SK-N-SH treated with all-trans-retinoic acid at 6 μM for 48 hours (cell line): ENCODE measurements at regions not wholly inside any gene's neighbourhood (a gene's known extent, or its start where the extent isn't known, plus 50 kb on each side); places are given as distances from the start of the nearest gene placed in this dataset.

Source experiments
- ATAC-seq: fragments of 200-7000 bp; cut with Tn5 transposase; 3 replicates; pipeline ENCODE4 v1.9.1; 2020; ENCODE audit warnings: mild to moderate bottlenecking, moderate library complexity
- ARNTL ChIP-seq: fragments of 450-650 bp; formaldehyde crosslinking; IDR thresholded peaks from 2 replicates; pipeline ENCODE4 v1.5.0; 2020; ENCODE audit warnings: low read depth, mild to moderate bottlenecking, moderate library complexity, borderline replicate concordance
- BACH2 ChIP-seq: fragments of 250-450 bp; sonication (Bioruptor Pico); IDR thresholded peaks from 2 replicates; pipeline ENCODE4 v1.9.0; 2021; ENCODE audit warnings: mild to moderate bottlenecking, borderline replicate concordance
- GLIS3 ChIP-seq: fragments of 250-450 bp; sonication (Bioruptor Pico); IDR thresholded peaks from 2 replicates; pipeline ENCODE4 v1.5.0; 2020; ENCODE audit warnings: mild to moderate bottlenecking, moderate library complexity
- ISL1 ChIP-seq: fragments of 250-450 bp; sonication (Bioruptor Pico); IDR thresholded peaks from 2 replicates; pipeline ENCODE4 v2.1.2; 2022; ENCODE audit warnings: mild to moderate bottlenecking, moderate library complexity
- OSR1 ChIP-seq: fragments of 250-450 bp; sonication (Bioruptor Pico); IDR thresholded peaks from 2 replicates; pipeline ENCODE4 v1.8.0; 2022; ENCODE audit warnings: moderate library complexity, mild to moderate bottlenecking, inconsistent platforms
- PPARA ChIP-seq: fragments of 250-450 bp; sonication (Bioruptor Pico); IDR thresholded peaks from 2 replicates; pipeline ENCODE4 v1.5.0; 2020; ENCODE audit warnings: mild to moderate bottlenecking, borderline replicate concordance
- SNAI2 ChIP-seq: fragments of 250-450 bp; sonication (Bioruptor Pico); IDR thresholded peaks from 2 replicates; pipeline ENCODE4 v1.5.0; 2020; ENCODE audit warnings: mild to moderate bottlenecking, moderate library complexity
- TOX ChIP-seq: fragments of 250-450 bp; sonication (Bioruptor Pico); IDR thresholded peaks from 2 replicates; pipeline ENCODE4 v1.8.0; 2021; ENCODE audit warnings: mild to moderate bottlenecking, moderate library complexity, borderline replicate concordance
- ZC3H10 ChIP-seq: fragments of 250-450 bp; sonication (Bioruptor Pico); IDR thresholded peaks from 2 replicates; pipeline ENCODE4 v1.5.1; 2021; ENCODE audit warnings: mild to moderate bottlenecking, moderate library complexity
- ZFP3 ChIP-seq: fragments of 250-450 bp; sonication (Bioruptor Pico); IDR thresholded peaks from 2 replicates; pipeline ENCODE4 v1.5.0; 2020; ENCODE audit warnings: mild to moderate bottlenecking, moderate library complexity
- ZFP30 ChIP-seq: fragments of 450-650 bp; formaldehyde crosslinking; IDR thresholded peaks from 2 replicates; pipeline ENCODE4 v1.5.0; 2022; ENCODE audit warnings: mild to moderate bottlenecking, moderate library complexity
- ZNF565 ChIP-seq: fragments of 450-650 bp; formaldehyde crosslinking; conservative IDR thresholded peaks from 2 replicates; pipeline ENCODE4 v1.5.0; 2020; ENCODE audit warnings: low read depth, mild to moderate bottlenecking, moderate library complexity
- ZNF70 ChIP-seq: fragments of 450-650 bp; formaldehyde crosslinking; IDR thresholded peaks from 2 replicates; pipeline ENCODE4 v1.5.0; 2020; ENCODE audit warnings: mild to moderate bottlenecking, moderate library complexity
- ZNF8 ChIP-seq: fragments of 450-650 bp; formaldehyde crosslinking; IDR thresholded peaks from 2 replicates; pipeline ENCODE4 v1.5.0; 2020; ENCODE audit warnings: mild to moderate bottlenecking, moderate library complexity
- TF ChIP-seq, protein P1 (sequence below): fragments of 250-450 bp; sonication (Bioruptor Pico); IDR thresholded peaks from 2 replicates; pipeline ENCODE4 v1.5.0; 2020; ENCODE audit warnings: mild to moderate bottlenecking, moderate library complexity
- TF ChIP-seq, protein P2 (sequence below): fragments of 250-450 bp; sonication (Bioruptor Pico); IDR thresholded peaks from 2 replicates; pipeline ENCODE4 v1.5.1; 2020; ENCODE audit warnings: low read depth, mild to moderate bottlenecking, moderate library complexity
- TF ChIP-seq, protein P3 (sequence below): fragments of 250-450 bp; sonication (Bioruptor Pico); IDR thresholded peaks from 2 replicates; pipeline ENCODE4 v1.8.0; 2021; ENCODE audit warnings: low read depth, mild to moderate bottlenecking, moderate library complexity, borderline replicate concordance

DNA sequence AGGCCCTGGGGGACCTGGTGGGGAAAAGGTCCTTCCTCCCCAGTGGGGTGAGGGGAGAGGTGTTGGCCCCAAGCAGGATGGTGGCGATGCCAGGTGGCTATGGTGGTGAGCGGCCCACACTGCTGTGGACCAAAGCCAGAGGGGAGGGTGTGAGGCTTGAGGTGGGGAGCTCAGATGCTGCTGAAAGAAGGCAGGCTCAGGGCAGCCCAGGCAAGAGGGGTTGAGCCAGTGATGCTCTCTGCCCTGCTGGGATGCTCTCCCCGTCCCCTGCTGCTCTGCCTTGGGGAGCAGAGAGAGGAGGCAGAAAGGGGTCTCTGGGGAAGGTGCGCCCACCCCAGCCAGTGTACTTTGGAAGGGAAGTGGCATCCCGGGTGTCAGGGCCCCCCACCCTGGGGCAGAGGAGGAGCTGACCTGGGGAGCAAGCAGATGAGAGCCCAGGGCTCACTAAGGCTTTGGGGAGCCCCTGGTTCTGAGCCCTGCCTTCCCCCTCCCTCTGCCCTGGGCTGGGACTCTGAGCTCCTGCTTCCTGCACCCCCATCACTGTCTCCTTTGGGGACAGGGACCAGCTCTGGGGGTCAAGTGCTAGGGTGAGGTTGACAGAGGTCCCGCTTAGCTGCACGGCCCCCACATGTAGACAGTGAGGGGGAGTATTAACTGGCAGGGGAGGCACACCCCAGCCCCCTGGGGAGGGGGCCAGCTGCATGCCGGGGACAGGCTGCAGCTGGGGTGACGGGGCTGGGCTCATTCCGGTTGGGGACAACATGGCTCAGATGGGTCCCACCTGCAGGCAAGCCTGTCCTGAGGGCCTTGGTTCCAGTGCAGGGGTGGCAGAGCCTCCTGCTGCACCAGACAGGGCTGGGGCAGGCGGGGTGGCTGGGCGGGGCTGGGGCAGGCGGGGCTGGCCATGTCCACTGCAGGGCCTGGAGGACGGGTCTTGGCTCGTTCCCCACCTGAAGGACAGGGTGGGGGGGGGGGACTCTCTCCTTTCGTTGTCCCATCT is 124.4 kb downstream of the KIF26A start (continued):
- TF ChIP-seq, protein P1, sequence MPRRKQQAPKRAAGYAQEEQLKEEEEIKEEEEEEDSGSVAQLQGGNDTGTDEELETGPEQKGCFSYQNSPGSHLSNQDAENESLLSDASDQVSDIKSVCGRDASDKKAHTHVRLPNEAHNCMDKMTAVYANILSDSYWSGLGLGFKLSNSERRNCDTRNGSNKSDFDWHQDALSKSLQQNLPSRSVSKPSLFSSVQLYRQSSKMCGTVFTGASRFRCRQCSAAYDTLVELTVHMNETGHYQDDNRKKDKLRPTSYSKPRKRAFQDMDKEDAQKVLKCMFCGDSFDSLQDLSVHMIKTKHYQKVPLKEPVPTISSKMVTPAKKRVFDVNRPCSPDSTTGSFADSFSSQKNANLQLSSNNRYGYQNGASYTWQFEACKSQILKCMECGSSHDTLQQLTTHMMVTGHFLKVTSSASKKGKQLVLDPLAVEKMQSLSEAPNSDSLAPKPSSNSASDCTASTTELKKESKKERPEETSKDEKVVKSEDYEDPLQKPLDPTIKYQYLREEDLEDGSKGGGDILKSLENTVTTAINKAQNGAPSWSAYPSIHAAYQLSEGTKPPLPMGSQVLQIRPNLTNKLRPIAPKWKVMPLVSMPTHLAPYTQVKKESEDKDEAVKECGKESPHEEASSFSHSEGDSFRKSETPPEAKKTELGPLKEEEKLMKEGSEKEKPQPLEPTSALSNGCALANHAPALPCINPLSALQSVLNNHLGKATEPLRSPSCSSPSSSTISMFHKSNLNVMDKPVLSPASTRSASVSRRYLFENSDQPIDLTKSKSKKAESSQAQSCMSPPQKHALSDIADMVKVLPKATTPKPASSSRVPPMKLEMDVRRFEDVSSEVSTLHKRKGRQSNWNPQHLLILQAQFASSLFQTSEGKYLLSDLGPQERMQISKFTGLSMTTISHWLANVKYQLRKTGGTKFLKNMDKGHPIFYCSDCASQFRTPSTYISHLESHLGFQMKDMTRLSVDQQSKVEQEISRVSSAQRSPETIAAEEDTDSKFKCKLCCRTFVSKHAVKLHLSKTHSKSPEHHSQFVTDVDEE (CRISPR knock-in tag) = no peak
- no peak for TF ChIP-seq ARNTL (CRISPR knock-in tag)
- no peak for TF ChIP-seq ZFP3 (CRISPR knock-in tag)
- no peak for TF ChIP-seq SNAI2
- TF ChIP-seq, all 23 proteins: peak for 0

DNA sequence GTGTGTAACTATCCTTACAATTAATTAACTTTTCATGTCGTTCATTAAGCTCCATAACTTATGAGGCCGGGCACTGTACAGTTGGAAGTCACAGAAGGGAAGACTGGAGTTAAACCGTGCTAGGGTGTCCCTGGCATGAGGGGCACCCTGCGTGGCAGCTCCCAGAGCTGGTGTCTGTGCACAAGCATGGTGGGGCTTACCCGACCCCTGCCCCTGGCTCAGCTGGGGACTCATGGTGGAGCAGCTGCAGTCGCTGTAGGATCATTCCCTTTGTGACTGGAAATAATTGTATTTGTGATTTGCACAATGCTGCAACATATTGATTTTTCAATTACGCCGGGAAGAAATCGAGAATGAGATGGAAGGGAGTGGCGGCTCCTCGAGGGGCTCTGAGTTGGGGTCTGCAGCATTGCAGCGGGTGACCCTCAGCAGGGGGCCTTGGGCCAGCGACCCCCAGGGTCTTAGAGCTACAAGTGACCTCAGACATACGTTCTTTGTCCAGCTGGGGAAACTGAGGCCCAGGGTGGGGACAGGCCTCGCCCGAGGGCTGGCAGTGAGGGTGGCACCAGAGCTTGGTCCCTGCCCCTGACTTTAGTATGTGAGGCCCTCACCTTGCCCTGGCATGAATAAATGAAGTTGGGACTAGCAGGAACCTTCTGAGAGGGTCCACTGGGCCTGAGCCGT is 125.4 kb downstream of the KIF26A start:
- ATAC-seq = no peak
- TF ChIP-seq ZFP30 (CRISPR knock-in tag) (no peak), ARNTL (CRISPR knock-in tag) (no peak), TOX (no peak), BACH2 (CRISPR knock-in tag) (no peak), ISL1 (CRISPR knock-in tag) (no peak), ZNF565 (CRISPR knock-in tag) (no peak), ZNF8 (no peak), PPARA (CRISPR knock-in tag) (no peak)

DNA sequence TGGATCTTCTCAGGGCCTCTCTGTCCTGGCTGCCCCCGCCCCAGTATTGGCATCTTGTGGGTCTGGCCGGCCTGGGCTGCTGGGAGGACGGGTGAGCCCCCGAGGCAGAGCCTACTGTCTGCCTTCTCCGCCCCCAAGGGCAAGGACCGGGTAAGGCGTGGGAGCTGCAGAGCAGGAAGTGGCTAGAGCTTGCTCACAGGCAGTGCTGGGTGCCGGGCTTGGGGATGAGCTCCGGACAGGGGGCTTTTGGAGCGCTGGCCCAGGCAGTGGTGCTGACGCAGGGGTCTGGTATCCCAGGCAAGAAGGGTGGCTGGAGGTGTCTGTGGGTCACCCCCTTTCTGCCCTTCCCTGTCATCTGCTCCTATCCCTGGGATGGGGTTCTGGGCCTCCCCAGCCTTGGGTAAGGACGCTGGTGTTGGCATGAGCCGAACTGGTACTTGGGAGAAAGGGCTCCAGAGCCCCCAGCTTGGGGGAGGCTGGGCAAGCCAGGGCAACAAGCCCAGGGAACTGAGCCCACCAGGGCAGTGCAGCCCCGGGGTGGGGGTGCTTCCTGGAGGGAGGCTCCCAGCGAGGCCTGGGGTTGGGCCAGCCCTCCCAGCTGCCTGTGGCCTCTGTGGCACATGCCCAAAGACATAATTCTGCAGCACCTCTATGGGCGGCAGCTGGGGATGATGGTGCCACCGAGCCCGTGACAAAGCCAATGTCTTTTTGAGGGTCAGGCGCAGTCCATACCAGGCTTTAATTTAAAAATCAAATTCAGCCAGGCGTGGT is 126.3 kb downstream of the KIF26A start:
- TF ChIP-seq OSR1 (CRISPR knock-in tag) (no peak), ZC3H10 (CRISPR knock-in tag) (no peak), SNAI2 (no peak), ZNF70 (no peak), GLIS3 (CRISPR knock-in tag) (no peak), ARNTL (CRISPR knock-in tag) (no peak), ISL1 (CRISPR knock-in tag) (no peak), PPARA (CRISPR knock-in tag) (no peak), ZFP3 (CRISPR knock-in tag) (no peak)
- TF ChIP-seq, protein P2, sequence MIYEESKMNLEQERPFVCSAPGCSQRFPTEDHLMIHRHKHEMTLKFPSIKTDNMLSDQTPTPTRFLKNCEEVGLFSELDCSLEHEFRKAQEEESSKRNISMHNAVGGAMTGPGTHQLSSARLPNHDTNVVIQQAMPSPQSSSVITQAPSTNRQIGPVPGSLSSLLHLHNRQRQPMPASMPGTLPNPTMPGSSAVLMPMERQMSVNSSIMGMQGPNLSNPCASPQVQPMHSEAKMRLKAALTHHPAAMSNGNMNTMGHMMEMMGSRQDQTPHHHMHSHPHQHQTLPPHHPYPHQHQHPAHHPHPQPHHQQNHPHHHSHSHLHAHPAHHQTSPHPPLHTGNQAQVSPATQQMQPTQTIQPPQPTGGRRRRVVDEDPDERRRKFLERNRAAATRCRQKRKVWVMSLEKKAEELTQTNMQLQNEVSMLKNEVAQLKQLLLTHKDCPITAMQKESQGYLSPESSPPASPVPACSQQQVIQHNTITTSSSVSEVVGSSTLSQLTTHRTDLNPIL (CRISPR knock-in tag) = no peak
- TF ChIP-seq, protein P3, sequence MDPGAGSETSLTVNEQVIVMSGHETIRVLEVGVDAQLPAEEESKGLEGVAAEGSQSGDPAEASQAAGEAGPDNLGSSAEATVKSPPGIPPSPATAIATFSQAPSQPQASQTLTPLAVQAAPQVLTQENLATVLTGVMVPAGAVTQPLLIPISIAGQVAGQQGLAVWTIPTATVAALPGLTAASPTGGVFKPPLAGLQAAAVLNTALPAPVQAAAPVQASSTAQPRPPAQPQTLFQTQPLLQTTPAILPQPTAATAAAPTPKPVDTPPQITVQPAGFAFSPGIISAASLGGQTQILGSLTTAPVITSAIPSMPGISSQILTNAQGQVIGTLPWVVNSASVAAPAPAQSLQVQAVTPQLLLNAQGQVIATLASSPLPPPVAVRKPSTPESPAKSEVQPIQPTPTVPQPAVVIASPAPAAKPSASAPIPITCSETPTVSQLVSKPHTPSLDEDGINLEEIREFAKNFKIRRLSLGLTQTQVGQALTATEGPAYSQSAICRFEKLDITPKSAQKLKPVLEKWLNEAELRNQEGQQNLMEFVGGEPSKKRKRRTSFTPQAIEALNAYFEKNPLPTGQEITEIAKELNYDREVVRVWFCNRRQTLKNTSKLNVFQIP (CRISPR knock-in tag) = no peak
- TF ChIP-seq, protein P1 (CRISPR knock-in tag) = no peak
- TF ChIP-seq, all 23 proteins: peak for 0
- ATAC-seq = no peak
